HG02610 (cell line): ENCODE measurements at regions not wholly inside any gene's neighbourhood (a gene's known extent, or its start where the extent isn't known, plus 50 kb on each side); places are given as distances from the start of the nearest gene placed in this dataset.
"Not testable (repeated sequence)": the region's sequence is repeated elsewhere in the genome, so short reads cannot be mapped to it uniquely, and the experiment has no call there.

Source experiments
- ATAC-seq: cut with Tn5 transposase; IDR thresholded peaks from one replicate; pipeline ENCODE4 v1.9.1; 2021; ENCODE audit warnings: mild to moderate bottlenecking, moderate library complexity; ENCODE audit not compliant: unreplicated experiment

GRCh38 chr6:67922588-67922987 is 712.5 kb upstream of the ADGRB3 start:
- not testable (repeated sequence) for ATAC-seq

DNA sequence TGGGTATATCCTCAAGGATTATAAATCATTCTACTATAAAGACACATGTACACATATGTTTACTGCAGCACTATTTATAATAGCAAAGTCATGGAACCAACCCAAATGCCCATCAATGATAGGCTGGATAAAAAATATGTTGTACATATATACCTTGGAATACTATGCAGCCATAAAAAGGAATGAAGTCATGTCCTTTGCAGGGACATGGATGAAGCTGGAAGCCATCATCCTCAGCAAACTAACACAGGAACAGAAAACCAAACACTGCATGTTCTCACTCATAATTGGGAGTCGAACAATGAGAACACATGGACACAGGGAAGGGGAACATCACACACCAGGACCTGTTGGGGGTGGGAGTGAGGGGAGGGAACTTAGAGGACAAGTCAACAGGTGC is 715.0 kb upstream of the ADGRB3 start:
- not testable (repeated sequence) for ATAC-seq

DNA sequence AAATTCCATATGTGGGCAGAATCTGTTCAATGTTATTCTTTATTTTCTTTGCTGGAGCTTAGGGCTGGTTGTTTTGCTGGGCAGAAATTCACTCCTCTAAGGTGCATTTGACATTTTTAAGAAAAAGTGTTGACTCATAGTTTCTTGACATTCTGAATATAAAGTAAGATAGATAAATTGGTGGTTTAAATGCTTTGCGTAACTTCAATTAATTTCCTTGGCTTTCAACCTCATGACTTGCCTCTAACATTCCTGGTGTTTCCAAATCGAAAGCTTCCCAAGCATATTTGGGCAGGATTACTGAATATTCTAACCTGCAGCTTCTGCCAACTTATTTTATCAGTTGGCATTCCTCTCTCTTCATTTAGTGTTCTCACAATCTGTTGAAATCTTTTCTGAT is 718.7 kb upstream of the ADGRB3 start:
- no peak for ATAC-seq

DNA sequence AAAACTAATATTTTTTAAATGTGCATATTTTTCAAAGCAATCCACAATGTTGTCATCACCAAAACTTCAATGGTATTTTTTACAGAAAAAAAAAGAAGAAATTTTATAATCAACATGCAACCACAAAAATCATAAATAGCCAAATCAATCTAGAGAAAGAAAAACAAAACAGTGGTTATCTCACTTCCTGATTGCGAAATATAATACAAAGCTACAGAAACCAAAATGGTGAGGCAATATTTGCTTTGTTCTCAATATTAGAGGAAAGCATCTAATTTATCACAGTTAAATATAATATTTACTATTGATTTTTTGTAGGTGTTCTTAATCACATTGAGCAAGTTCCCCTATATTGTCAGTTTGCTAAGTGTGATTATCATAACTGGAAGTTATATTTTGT is 720.7 kb upstream of the ADGRB3 start:
- ATAC-seq: no peak

GRCh38 chr6:67909354-67909753 is 725.7 kb upstream of the ADGRB3 start:
- ATAC-seq: no peak

DNA sequence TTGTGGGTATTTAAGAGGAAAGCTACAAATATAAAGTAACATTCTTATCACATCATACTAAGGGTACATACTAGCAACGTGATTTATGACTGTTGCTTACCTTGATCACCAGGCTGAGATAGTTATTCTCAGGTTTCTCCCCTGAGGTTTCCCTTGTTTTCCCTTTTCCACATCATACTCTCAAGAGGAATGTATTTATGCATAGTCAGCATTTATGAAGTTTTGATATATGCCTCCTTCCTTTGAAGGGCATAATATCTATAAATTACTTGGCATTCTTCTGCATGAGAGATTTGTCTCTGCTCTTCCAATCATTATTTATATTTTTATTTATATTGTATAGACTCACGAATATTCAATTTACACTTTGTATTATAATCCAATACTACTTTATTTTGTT is 726.7 kb upstream of the ADGRB3 start:
- no peak for ATAC-seq

GRCh38 chr6:67904735-67905134 is 730.3 kb upstream of the ADGRB3 start:
- not testable (repeated sequence) for ATAC-seq

DNA sequence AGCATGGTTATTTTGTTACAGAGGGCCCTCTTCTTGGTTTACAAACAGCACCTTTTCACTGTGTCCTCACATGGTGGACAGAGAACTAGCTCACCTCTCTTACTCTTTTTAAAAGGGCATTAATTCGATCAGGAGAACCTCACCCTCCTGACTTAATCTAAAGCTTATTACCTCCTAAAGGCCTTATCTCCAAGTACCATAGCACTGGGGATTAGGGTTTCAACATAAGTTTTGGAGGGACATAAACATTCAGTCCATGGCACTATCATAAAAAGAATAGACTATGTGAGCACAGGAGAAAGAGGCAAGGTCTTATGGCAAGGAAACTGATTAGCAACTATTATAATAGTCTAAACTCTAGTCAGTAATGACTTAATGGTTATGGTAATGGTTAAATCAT is 736.2 kb upstream of the ADGRB3 start:
- ATAC-seq: no peak

DNA sequence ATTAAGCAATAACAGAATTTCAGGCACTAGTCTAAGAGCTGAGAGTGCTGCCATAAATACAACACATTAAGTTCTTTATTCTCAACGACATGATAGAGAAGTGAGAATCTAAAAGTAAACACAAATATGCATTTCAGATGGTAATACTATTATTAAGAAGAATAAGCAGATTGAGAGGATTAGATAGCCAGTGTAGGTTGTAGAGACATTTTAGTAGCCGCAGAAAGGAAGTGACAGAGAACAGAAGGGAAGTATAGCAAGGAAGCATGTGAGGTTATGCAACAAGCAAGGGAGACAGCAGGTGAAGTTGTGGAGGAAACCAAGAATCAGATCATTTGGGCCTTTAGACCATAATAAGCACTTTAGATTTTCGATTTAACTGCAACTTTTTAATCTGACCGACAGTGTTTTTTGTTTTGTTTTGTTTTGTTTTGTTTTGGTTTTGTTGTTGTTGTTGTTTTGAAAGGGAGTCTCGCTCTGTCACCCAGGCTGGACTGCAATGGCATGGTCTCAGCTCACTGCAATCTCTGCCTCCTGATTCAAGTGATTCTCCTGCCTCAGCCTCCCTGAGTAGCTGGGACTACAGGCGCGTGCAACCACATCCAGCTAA is 737.0 kb upstream of the ADGRB3 start:
- no peak for ATAC-seq

GRCh38 chr6:67896476-67896875 is 738.6 kb upstream of the ADGRB3 start:
- ATAC-seq: no peak

DNA sequence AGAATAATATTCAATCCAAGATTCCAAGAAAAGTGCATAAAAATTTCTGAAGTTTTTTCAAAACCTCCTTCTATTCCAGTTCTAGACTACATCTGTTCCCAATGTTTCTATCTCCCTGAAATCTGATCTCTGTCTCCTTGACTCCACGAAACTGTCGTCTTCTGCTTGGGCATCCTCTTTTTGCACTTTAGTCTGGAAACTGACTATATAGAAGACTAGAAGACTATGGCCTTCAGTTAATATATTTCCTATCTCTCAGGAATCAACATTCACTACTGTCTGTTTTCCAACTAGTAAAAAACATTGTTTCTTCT is 745.4 kb upstream of the ADGRB3 start:
- ATAC-seq: no peak

GRCh38 chr6:67888886-67889681 is 746.0 kb upstream of the ADGRB3 start:
- no peak for ATAC-seq

GRCh38 chr6:67888546-67888885 is 746.6 kb upstream of the ADGRB3 start:
- no peak for ATAC-seq

DNA sequence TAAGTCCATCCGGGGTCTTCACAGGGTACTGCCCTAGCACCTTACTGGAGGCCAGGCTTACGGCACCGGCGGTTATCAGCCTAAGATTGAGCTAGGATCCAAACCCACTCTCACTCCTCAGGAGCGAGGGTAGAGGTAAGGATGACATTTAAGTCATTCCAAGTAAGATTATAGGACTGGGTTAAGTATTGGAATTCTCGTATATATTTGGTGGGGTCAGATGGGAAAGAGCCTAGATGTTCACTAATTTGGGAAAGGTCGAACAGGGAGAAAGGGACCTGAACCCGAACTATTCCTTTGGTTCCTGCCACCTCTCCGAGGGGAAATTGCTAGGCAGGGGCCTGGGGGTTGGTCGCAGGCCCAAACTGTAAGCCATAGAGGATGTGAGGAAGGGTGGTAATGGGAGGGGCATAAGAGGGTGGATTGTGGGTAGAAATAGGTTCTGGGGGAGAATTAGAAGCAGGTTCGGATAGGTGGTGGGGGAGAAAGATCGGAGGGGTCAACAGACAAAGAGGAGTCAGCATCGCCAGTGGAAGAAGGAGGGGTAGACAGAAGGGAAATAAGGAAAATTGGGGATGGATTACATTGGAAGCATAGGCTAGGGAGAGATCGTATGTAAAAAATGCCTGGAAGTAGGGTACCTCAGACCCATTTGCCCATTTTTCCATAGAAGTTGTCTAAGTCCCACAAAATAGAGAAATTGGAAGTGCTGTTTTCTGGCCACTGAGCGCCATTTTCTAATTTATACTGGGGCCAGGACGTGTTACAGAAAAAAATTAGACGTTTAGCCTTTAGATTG is 747.1 kb upstream of the ADGRB3 start:
- ATAC-seq: no peak

GRCh38 chr6:67887419-67887746 is 747.7 kb upstream of the ADGRB3 start:
- no peak for ATAC-seq

DNA sequence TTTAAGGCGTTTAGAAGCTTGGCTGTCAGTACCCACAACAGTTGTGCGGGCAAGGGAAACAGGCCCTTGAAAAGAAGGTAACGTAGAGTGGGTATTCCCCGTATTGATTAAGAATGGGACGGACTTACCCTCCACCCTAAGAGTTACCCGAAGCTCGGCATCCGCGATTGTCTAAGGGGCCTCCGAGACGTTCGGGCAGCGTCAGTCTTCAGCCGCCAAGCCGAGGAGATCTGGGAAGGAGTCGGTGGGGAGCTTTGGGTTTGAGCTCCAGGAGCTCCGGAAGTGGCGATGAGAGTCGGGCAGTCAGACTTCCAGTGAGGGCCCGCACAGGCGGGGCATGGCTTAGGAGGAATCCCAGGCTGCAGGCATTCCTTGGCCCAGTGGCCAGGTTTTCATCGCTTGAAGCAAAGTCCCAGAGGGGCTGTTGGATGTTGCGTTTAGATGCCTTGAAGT is 748.2 kb upstream of the ADGRB3 start:
- ATAC-seq: no peak

DNA sequence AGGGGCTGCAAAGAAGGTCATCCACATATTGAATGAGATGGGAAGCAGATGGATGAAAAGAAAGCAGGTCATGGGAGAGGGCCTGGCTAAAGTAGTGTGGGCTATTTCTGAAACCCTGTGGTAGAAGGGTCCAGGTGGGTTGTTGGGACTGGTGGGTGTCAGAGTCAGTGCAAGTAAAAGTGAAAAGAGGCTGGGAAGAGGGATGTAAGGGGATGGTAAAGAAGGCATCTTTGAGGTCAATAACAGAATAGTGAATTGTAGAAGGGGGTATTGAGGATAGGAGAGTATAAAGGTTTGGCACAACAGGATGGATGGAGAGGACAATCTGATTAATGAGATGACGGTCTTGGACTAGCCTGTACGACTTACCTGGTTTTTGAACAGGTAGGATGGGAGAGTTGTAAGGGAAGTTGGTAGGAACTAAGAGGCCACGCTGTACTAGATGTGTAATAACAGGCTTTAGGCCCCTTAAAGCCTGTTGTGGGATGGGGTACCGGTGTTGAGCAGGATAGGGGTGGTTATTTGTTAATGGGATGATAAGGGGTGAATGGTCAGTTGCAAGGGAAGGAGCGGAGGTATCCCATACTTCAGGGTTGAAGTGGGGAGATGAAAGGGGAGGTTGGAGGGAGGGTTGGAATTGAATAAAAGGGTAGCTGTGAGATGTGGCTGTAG is 748.9 kb upstream of the ADGRB3 start:
- no peak for ATAC-seq

DNA sequence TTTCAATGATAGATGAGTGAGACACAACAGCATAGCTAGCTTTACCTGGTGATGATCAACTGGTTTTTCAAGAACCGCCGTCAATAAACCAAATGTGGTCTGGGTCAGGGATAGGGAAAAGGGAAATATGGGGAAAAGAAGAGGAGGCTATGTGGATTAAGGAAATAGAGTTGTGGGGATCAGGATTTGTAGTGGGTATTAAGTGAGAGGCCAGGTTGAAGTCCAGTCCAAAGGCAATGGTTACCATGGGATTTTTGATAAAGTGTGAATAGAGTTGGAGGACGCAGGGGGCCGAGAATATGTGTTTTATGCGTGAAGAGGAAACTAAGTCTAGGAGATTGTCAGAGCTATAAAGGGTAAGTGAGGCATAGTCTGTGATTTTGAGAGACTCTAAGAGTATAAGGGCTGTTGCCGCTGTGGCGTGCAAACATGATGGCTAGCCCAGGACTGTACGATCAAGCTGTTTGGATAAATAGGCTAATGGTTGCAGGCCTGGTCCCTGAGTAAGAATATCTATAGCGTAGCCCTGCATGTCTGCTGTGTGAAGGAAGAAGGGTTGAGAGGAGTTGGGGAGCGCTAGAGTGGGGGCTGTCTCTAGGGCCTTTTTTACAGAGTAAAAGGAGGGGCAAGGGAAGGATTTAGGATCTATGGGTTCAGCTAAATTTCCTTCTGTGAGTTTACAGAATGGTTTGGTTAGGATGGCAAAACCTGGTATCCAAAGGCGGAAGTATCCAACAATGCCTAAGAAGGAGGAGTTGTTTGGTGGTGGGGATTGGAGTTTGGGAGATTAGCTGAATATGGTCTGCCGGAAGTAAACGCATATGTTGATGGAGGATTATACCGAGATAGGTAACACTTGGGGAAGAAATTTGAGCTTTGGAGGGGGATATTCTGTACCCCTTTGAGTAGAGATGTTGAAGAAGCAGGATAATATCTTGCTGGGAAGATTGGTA is 749.7 kb upstream of the ADGRB3 start:
- ATAC-seq: no peak

DNA sequence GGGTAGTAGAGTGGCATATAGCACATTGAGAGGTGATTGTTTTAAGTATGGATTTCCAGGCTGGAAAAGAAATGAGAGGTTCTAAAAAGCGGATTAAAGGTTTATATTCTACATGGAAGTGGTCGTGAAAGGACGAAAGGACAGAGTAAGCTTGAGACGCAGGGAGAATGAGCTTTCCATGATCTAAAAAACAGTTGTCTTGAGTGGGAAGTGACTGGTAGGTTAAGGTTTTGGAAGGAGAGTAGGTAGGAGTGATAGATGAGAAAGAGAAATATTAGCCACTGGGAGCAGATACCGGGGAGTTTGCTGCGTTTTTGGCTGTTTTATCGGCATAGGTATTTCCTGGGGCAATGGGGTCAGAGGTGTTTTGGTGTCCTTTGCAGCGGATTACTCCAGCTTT is 750.6 kb upstream of the ADGRB3 start:
- no peak for ATAC-seq

DNA sequence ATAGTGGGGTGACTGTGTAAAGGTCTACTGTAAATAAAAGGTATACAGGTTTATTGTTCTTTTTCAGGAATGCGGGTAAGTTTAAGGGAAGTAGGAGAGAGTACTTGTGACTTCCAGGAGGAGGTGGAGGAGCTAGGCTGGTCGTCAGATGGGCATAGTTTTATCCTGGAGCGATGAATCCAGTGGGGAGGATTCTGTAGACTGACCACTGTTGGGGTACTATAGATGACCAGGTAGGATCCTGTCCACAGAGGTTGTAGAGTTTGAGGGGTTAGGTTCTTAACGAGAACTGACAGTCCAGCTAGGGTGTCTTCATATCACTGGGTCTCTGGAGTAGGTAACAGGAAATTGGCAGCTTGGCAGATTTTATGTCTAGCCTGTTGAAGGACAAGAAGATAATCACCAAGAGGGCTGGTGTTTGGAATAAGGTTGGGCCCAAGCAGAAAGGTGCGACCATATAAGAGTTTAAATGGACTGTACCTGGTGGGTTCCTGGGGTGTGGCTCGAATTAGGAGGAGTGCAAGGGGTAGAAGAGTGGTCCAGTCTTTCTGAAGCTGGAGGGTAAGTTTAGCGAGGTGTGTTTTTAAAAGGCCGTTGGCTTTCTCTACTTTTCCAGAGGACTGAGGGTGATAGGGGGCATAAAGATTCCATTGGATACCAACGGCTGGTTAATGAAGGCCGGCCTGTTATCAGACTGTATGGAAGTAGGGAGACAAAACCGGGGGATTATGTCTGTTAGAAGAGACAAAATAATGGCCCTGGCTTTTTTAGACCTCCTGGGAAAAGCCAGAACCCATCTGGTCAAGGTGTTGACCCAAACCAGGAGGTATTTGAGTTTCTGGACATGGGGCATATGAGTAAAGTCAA is 751.3 kb upstream of the ADGRB3 start:
- no peak for ATAC-seq
